ENCODE measurements at regions not wholly inside any gene's neighbourhood (a gene's known extent, or its start where the extent isn't known, plus 50 kb on each side); places are given as distances from the start of the nearest gene placed in this dataset.

- H3K36me3 Mint-ChIP-seq (ENCODE audit: low read depth), result no peaks in the 10 kb centered on the region
- H3K27me3 Mint-ChIP-seq, result peaks cover 46% of the 10 kb centered on the region
- H3K27ac Mint-ChIP-seq, result no peak overlapping the region
- no peaks in the 10 kb centered on the region for H3K36me3 ChIP-seq (ENCODE audit: insufficient read depth, low read length)
- no peaks in the 10 kb centered on the region for H3K4me1 Mint-ChIP-seq (ENCODE audit: low read depth)
- H3K4me3 ChIP-seq (ENCODE audit: low read length), result no peak overlapping the region
- ChIA-PET POLR2A (no interaction called here), CTCF (no interaction called here)
- TF ChIP-seq CTCF (IDR thresholded peaks at IDR 0.05), result no peak
- no peaks in the 10 kb centered on the region for H3K4me1 ChIP-seq (ENCODE audit: insufficient read depth, low read length)
- no peaks in the 10 kb centered on the region for H3K9me3 Mint-ChIP-seq
- intact Hi-C loops (cut with DNase I, micrococcal nuclease), result no loop called here
- DNase-seq (no peak), ATAC-seq (ENCODE audit: poor library complexity) (no peak)
- peaks cover 0 to 13% of the 10 kb centered on the region in 2 experiments for H3K27me3 ChIP-seq (ENCODE audit: control insufficient read depth in 1 of 2, insufficient read depth in 2 of 2, low read length in 2 of 2)
- H3K4me3 Mint-ChIP-seq, result no peak overlapping the region
- H3K9me3 ChIP-seq (ENCODE audit: control insufficient read depth in 1 of 2, insufficient read depth in 1 of 2, low read length in 2 of 2), result no peaks in the 10 kb centered on the region
- no peak overlapping the region for H3K27ac ChIP-seq (ENCODE audit: low read depth in 1 of 2, low read length in 2 of 2)
Measured at GRCh38 chr17:6297119-6297518, 137.8 kb downstream of the AIPL1 start.

GRCh38 chr17:6290488-6291196 is 144.3 kb downstream of the AIPL1 start:
- ATAC-seq (ENCODE audit: poor library complexity) (no peak), DNase-seq (no peak)
- Histone ChIP-seq H3K27me3 (ENCODE audit: control insufficient read depth in 1 of 2, insufficient read depth in 2 of 2, low read length in 2 of 2) (peaks cover 3% of the 10 kb centered on the region in 2 experiments), H3K4me3 (ENCODE audit: low read length) (no peak overlapping the region), H3K4me1 (ENCODE audit: insufficient read depth, low read length) (no peaks in the 10 kb centered on the region), H3K9me3 (ENCODE audit: control insufficient read depth in 1 of 2, insufficient read depth in 1 of 2, low read length in 2 of 2) (no peaks in the 10 kb centered on the region), H3K36me3 (ENCODE audit: insufficient read depth, low read length) (no peaks in the 10 kb centered on the region), H3K27ac (ENCODE audit: low read depth in 1 of 2, low read length in 2 of 2) (no peak overlapping the region)
- no peak for TF ChIP-seq CTCF (IDR thresholded peaks at IDR 0.05)
- ChIA-PET POLR2A (no interaction called here), CTCF (no interaction called here)
- Mint-ChIP-seq H3K27me3 (peaks cover 24% of the 10 kb centered on the region), H3K27ac (no peak overlapping the region), H3K9me3 (no peaks in the 10 kb centered on the region), H3K36me3 (ENCODE audit: low read depth) (no peaks in the 10 kb centered on the region), H3K4me1 (ENCODE audit: low read depth) (no peaks in the 10 kb centered on the region), H3K4me3 (no peak overlapping the region)
- intact Hi-C loops (cut with DNase I, micrococcal nuclease), result no loop called here

GRCh38 chr17:6286233-6286632 is 148.7 kb downstream of the AIPL1 start:
- ChIA-PET POLR2A (no interaction called here), CTCF (no interaction called here)
- Mint-ChIP-seq H3K27me3 (peaks cover 6% of the 10 kb centered on the region), H3K4me1 (ENCODE audit: low read depth) (no peaks in the 10 kb centered on the region), H3K27ac (no peak overlapping the region), H3K9me3 (no peaks in the 10 kb centered on the region), H3K36me3 (ENCODE audit: low read depth) (no peaks in the 10 kb centered on the region), H3K4me3 (no peak overlapping the region)
- DNase-seq (no peak), ATAC-seq (ENCODE audit: poor library complexity) (no peak)
- no peak overlapping the region for H3K27ac ChIP-seq (ENCODE audit: low read depth in 1 of 2, low read length in 2 of 2)
- H3K4me1 ChIP-seq (ENCODE audit: insufficient read depth, low read length), result no peaks in the 10 kb centered on the region
- H3K27me3 ChIP-seq (ENCODE audit: control insufficient read depth in 1 of 2, insufficient read depth in 2 of 2, low read length in 2 of 2), result peaks cover 3% of the 10 kb centered on the region in 2 experiments
- intact Hi-C loops (cut with DNase I, micrococcal nuclease), result no loop called here
- H3K4me3 ChIP-seq (ENCODE audit: low read length), result no peak overlapping the region
- H3K36me3 ChIP-seq (ENCODE audit: insufficient read depth, low read length), result no peaks in the 10 kb centered on the region
- TF ChIP-seq CTCF (IDR thresholded peaks at IDR 0.05), result no peak
- H3K9me3 ChIP-seq (ENCODE audit: control insufficient read depth in 1 of 2, insufficient read depth in 1 of 2, low read length in 2 of 2), result no peaks in the 10 kb centered on the region
